HFF-Myc (cell line): ENCODE measurements at regions not wholly inside any gene's neighbourhood (a gene's known extent, or its start where the extent isn't known, plus 50 kb on each side); places are given as distances from the start of the nearest gene placed in this dataset.

Experiments
- DNase-seq: peaks from one replicate; pipeline ENCODE4 v3.0.0-alpha.2; 2011; ENCODE audit warnings: low read depth; ENCODE audit errors: extremely low read depth
- H3K4me3 ChIP-seq: replicated peaks from 2 replicates; pipeline ENCODE4 v1.5.1; 2011; ENCODE audit warnings: low read depth, mild to moderate bottlenecking, control low read depth, low read length
- TF ChIP-seq, protein P1 (sequence below): IDR thresholded peaks from 2 replicates; pipeline ENCODE4 v1.5.1; 2012; ENCODE audit warnings: mild to moderate bottlenecking, low read depth, low read length, control low read depth; ENCODE audit errors: missing control alignments

- DNase-seq, result no peak
- no peak overlapping the region for H3K4me3 ChIP-seq
- TF ChIP-seq, protein P1, sequence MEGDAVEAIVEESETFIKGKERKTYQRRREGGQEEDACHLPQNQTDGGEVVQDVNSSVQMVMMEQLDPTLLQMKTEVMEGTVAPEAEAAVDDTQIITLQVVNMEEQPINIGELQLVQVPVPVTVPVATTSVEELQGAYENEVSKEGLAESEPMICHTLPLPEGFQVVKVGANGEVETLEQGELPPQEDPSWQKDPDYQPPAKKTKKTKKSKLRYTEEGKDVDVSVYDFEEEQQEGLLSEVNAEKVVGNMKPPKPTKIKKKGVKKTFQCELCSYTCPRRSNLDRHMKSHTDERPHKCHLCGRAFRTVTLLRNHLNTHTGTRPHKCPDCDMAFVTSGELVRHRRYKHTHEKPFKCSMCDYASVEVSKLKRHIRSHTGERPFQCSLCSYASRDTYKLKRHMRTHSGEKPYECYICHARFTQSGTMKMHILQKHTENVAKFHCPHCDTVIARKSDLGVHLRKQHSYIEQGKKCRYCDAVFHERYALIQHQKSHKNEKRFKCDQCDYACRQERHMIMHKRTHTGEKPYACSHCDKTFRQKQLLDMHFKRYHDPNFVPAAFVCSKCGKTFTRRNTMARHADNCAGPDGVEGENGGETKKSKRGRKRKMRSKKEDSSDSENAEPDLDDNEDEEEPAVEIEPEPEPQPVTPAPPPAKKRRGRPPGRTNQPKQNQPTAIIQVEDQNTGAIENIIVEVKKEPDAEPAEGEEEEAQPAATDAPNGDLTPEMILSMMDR, result no peak
Observed at GRCh38 chr16:85494315-85494714, 118.8 kb upstream of the GSE1 start.

DNA sequence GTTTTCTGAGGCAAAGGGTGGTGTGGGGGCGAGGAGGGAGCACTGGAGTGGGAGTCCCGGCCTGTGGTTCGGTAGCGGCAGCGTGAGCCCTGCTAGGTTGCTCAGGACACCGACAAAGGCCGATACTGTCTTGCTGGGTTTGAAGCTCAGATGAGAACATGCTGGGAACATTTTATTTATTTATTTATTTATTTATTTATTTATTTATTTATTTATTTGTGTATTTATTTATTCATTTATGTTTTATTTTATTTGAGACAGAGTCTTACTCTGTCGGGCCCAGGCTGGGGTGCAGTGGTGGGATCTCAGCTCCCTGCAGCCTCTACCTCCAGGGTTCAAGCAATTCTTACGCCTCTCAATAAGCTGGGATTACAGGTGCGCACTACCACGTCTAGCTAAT is 117.9 kb upstream of the GSE1 start:
- no peak overlapping the region for H3K4me3 ChIP-seq
- DNase-seq, result no peak
- TF ChIP-seq, protein P1, result no peak

DNA sequence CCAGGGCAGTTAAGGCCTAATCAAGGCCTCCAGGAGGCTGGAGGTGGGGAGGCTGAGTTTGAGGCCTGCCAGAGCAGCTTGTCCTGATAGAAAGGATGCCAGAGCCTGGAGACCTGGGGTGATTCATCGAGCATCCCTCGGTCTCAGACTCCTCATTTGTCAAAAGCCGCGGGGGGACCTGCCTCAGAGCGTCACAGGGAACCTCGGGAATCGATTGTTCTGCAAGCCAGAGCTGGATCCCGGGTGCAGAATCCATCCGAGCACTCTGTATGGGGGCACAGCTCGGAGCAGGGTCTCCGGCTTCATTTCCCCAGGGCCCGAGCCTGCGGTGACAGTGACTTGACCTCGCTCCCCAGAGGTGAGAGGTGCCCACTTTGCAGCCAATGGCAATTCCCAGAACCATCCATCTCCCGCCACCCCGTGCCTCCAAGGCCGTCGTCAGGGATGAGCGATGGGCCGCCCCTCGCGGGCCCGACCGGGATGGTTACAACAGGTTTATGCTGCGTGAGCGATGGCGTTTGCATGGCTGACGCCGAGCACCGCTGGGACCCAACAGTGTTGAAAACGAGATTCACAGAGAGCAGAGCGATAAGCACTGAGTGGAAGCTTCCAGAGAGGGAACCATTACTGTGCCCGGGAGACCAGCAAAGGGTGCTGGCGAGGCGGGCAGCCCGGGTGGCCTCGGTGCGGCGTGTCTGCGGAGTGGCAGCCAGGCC is 117.1 kb upstream of the GSE1 start:
- TF ChIP-seq, protein P1, result no peak
- H3K4me3 ChIP-seq, result no peak overlapping the region

DNA sequence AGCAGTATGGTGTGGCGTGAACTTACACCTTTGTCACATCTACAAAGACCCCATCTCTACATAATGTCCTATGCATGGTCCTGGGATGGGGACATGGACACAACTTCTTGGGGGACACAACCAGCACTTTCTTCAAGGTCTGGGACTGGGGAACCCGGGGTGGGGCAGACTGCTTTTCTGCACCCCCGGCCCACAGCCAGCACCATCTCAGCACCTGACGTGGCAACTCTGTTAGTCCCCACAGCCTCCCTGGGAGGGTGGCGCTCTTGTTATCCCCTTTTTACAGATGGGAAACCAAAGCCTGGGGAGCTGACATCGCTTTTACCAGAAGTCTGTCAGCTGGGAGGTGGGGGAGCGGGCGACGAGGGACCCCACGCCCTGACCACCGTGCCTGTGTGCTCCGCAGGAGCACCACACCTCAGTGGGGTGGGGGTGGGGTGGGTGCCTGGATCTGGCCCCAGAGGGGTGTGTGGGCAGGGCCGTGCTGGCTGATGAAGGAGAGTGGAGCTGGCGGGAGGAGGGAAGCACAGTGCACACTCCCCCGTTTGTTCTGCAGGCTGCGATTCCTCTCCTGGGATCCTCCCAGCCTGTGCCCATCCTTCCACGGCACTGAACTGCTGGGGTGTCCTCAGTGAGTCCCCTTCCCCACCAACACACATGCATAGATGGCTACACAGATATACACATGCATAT is 115.4 kb upstream of the GSE1 start:
- TF ChIP-seq, protein P1, result no peak
- no peak overlapping the region for H3K4me3 ChIP-seq
- no peak for DNase-seq

More for the DNA sequence above, 117.1 kb upstream of the GSE1 start:
- DNase-seq, result no peak

DNA sequence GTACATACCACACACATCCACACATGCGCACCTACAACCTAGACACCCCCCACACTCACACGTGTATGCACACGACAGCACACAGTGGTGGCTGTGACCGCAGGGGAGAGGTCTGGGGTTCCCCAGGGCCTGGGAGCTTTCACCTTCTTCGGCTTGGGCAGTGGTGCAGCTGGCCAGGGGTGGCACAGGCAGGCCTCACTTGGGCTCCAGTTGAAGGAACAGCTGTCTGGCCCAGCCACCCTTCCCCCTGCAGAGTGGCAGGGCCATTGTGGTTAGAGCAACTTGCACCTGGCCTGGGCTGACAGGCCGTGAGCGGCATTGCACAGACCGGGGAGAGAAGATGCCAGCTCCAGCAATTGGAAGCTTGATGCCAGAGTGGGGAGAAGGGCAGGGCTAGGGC is 114.5 kb upstream of the GSE1 start:
- TF ChIP-seq, protein P1, result no peak
- no peak overlapping the region for H3K4me3 ChIP-seq
- no peak for DNase-seq

DNA sequence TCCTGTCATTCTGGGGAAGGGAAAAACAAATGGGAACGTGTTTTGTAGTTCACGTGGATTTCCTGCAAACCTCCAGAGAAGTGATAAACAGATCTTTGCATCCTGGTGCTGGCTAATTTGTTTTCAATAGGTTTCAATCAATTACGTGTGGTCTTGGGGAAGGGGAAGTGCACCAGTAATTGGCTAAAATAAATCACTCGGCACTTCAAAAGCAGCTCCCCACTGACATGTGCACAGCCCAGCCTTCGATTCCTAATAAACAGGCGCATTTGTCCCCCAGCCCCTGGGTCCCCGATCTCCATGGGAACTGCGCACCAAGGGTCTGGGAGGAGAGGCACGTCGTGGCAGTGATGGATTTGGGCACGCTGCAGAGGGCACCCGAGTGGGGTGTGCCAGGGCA is 112.9 kb upstream of the GSE1 start:
- no peak overlapping the region for H3K4me3 ChIP-seq
- no peak for DNase-seq
- TF ChIP-seq, protein P1, result no peak
